ENCODE measurements at regions not wholly inside any gene's neighbourhood (a gene's known extent, or its start where the extent isn't known, plus 50 kb on each side); places are given as distances from the start of the nearest gene placed in this dataset.

- TF ChIP-seq SP1 (IDR thresholded peaks at IDR 0.05): no peak
- TF ChIP-seq, protein P1, sequence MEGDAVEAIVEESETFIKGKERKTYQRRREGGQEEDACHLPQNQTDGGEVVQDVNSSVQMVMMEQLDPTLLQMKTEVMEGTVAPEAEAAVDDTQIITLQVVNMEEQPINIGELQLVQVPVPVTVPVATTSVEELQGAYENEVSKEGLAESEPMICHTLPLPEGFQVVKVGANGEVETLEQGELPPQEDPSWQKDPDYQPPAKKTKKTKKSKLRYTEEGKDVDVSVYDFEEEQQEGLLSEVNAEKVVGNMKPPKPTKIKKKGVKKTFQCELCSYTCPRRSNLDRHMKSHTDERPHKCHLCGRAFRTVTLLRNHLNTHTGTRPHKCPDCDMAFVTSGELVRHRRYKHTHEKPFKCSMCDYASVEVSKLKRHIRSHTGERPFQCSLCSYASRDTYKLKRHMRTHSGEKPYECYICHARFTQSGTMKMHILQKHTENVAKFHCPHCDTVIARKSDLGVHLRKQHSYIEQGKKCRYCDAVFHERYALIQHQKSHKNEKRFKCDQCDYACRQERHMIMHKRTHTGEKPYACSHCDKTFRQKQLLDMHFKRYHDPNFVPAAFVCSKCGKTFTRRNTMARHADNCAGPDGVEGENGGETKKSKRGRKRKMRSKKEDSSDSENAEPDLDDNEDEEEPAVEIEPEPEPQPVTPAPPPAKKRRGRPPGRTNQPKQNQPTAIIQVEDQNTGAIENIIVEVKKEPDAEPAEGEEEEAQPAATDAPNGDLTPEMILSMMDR (IDR thresholded peaks at IDR 0.05; ENCODE audit: low read depth, low read length, missing input control): no peak
- TF ChIP-seq, protein P2, sequence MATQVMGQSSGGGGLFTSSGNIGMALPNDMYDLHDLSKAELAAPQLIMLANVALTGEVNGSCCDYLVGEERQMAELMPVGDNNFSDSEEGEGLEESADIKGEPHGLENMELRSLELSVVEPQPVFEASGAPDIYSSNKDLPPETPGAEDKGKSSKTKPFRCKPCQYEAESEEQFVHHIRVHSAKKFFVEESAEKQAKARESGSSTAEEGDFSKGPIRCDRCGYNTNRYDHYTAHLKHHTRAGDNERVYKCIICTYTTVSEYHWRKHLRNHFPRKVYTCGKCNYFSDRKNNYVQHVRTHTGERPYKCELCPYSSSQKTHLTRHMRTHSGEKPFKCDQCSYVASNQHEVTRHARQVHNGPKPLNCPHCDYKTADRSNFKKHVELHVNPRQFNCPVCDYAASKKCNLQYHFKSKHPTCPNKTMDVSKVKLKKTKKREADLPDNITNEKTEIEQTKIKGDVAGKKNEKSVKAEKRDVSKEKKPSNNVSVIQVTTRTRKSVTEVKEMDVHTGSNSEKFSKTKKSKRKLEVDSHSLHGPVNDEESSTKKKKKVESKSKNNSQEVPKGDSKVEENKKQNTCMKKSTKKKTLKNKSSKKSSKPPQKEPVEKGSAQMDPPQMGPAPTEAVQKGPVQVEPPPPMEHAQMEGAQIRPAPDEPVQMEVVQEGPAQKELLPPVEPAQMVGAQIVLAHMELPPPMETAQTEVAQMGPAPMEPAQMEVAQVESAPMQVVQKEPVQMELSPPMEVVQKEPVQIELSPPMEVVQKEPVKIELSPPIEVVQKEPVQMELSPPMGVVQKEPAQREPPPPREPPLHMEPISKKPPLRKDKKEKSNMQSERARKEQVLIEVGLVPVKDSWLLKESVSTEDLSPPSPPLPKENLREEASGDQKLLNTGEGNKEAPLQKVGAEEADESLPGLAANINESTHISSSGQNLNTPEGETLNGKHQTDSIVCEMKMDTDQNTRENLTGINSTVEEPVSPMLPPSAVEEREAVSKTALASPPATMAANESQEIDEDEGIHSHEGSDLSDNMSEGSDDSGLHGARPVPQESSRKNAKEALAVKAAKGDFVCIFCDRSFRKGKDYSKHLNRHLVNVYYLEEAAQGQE (IDR thresholded peaks at IDR 0.05): no peak
- no peak for TF ChIP-seq HNF4A (conservative IDR thresholded peaks at IDR 0.05)
- TF ChIP-seq EGR1 (IDR thresholded peaks at IDR 0.05; ENCODE audit: low read depth in 2 of 2): no peak
Observed at GRCh38 chr12:92080911-92081285, 64.7 kb downstream of the BTG1 start.

All from liver (tissue), 3 donors.